A673 (cell line): ENCODE measurements at regions not wholly inside any gene's neighbourhood (a gene's known extent, or its start where the extent isn't known, plus 50 kb on each side); places are given as distances from the start of the nearest gene placed in this dataset.

Experiments
- EZH2 ChIP-seq: fragments of 200-600 bp; sonication (generic); IDR thresholded peaks from 2 replicates; pipeline ENCODE4 v1.6.1; 2017; ENCODE audit warnings: borderline replicate concordance, low read depth, mild to moderate bottlenecking, mixed read lengths, antibody characterized with exemption, low read length; ENCODE audit not compliant: poor library complexity, severe bottlenecking
- TF ChIP-seq, protein P1 (sequence below): fragments of 300-800, 200-600 bp; sonication (generic); conservative IDR thresholded peaks from 2 replicates; pipeline ENCODE4 v1.5.1; 2017; ENCODE audit warnings: low read depth, mild to moderate bottlenecking, antibody characterized with exemption, low read length, moderate library complexity, mixed read lengths

GRCh38 chr5:173825215-173825865 lies 62.8 kb upstream of the CPEB4 start:
- TF ChIP-seq, protein P1, sequence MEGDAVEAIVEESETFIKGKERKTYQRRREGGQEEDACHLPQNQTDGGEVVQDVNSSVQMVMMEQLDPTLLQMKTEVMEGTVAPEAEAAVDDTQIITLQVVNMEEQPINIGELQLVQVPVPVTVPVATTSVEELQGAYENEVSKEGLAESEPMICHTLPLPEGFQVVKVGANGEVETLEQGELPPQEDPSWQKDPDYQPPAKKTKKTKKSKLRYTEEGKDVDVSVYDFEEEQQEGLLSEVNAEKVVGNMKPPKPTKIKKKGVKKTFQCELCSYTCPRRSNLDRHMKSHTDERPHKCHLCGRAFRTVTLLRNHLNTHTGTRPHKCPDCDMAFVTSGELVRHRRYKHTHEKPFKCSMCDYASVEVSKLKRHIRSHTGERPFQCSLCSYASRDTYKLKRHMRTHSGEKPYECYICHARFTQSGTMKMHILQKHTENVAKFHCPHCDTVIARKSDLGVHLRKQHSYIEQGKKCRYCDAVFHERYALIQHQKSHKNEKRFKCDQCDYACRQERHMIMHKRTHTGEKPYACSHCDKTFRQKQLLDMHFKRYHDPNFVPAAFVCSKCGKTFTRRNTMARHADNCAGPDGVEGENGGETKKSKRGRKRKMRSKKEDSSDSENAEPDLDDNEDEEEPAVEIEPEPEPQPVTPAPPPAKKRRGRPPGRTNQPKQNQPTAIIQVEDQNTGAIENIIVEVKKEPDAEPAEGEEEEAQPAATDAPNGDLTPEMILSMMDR = no peak
- TF ChIP-seq EZH2 = no peak
